ENCODE measurements at regions not wholly inside any gene's neighbourhood (a gene's known extent, or its start where the extent isn't known, plus 50 kb on each side); places are given as distances from the start of the nearest gene placed in this dataset.

DNA sequence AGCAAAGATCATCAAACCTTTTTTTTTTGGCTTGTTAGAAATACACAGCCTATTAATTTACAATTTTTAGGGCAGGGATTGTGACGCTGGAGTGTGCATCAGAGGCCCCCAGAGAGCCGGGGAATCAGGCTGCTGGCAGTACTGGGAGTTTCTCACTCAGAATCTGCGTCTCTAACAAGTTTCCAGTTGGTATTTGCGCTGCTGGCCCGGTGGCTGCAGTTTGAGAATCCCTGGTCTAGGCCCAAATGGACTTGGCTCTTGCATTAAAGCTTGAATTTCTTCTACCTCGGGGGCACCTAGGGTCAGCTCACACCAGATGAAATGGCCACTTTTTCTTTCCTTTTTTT is 150.9 kb upstream of the CIBAR2 start (continued):
- TF ChIP-seq ZNF780A (CRISPR knock-in tag; IDR thresholded peaks at IDR 0.05) (no peak), WIZ (CRISPR knock-in tag; IDR thresholded peaks at IDR 0.05) (no peak), YEATS4 (CRISPR knock-in tag; IDR thresholded peaks at IDR 0.05; ENCODE audit: borderline replicate concordance) (no peak), HNRNPH1 (optimal IDR thresholded peaks at IDR 0.05; ENCODE audit: low read depth, low read length) (no peak), IRF2 (CRISPR knock-in tag; IDR thresholded peaks at IDR 0.05) (no peak)

DNA sequence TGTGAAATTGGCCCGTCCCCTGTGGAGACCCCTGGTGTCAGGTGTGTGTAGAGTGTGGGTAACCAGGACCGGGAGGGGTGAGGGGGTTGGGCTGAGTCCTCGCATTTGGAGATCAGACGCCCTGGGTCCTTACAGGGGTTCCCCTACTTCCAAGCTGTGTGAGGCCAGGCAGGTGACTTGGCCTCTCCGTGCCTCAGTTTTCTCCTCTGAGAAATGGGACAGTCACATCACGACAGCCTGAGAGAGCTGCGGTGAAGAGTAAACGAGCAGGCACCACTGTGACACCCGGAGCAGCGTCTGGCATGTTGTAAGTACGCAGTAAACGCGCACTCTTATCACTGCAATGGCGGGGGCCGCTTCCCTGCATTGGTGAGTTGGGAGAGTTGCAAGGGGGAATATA is 152.5 kb upstream of the CIBAR2 start:
- intact Hi-C loops (cut with micrococcal nuclease; ENCODE audit: unreplicated experiment) = no loop called here
- Histone ChIP-seq H3K4me3 (replicated peaks in 1 of 3; ENCODE audit: insufficient read depth in 1 of 3, low read depth in 2 of 3, low read length in 3 of 3) (no peak overlapping the region), H3K4me2 (ENCODE audit: low read depth, low read length) (no peak overlapping the region), H3K36me3 (replicated peaks in 1 of 2; ENCODE audit: control insufficient read depth in 1 of 2, insufficient read depth in 2 of 2, low read length in 2 of 2) (no peaks in the 10 kb centered on the region), H3K9me3 (ENCODE audit: low read length) (no peaks in the 10 kb centered on the region), H4K20me1 (ENCODE audit: insufficient read depth, low read length) (peaks cover 6% of the 10 kb centered on the region; the same call in 1 of the 2 replicates), H3K27me3 (ENCODE audit: control insufficient read depth in 1 of 2, insufficient read depth in 2 of 2, low read length in 2 of 2) (peaks cover 0 to 4% of the 10 kb centered on the region in 2 experiments; a peak in 1 of 5 replicates), H3K27ac (ENCODE audit: extremely low read length, insufficient read depth, low read length) (no peak overlapping the region), H3K4me1 (ENCODE audit: insufficient read depth, low read length) (no peaks in the 10 kb centered on the region), H3K79me2 (ENCODE audit: insufficient read depth, low read length) (no peaks in the 10 kb centered on the region), H3K9ac (ENCODE audit: insufficient read depth, low read depth, low read length) (no peak overlapping the region), H2AFZ (ENCODE audit: low read length) (no peak overlapping the region)
- POLR2A ChIA-PET = no interaction called here
- 89% methylated on average over 12 of the region's 15 CpGs for WGBS (ENCODE audit: low lambda C conversion rate)
- CTCF ChIA-PET (ENCODE audit: low intra/inter-chr PET ratio, low total read pairs) = no interaction called here
- no peak for ATAC-seq
- FAIRE-seq = no peak
- in situ Hi-C loops (cut with HindIII; ENCODE audit: extremely low pct_ligation_motif_present, low pct_unique_long_range_greater_than_20kb) = no loop called here
- DNase-seq (ENCODE audit: low spot score) = no peak
- BruUV-seq (replicated peaks) = no TSS peak
- TF ChIP-seq, protein P1, sequence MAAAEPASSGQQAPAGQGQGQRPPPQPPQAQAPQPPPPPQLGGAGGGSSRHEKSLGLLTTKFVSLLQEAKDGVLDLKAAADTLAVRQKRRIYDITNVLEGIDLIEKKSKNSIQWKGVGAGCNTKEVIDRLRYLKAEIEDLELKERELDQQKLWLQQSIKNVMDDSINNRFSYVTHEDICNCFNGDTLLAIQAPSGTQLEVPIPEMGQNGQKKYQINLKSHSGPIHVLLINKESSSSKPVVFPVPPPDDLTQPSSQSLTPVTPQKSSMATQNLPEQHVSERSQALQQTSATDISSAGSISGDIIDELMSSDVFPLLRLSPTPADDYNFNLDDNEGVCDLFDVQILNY (CRISPR knock-in tag; conservative IDR thresholded peaks at IDR 0.05) = no peak
- TF ChIP-seq, protein P2, sequence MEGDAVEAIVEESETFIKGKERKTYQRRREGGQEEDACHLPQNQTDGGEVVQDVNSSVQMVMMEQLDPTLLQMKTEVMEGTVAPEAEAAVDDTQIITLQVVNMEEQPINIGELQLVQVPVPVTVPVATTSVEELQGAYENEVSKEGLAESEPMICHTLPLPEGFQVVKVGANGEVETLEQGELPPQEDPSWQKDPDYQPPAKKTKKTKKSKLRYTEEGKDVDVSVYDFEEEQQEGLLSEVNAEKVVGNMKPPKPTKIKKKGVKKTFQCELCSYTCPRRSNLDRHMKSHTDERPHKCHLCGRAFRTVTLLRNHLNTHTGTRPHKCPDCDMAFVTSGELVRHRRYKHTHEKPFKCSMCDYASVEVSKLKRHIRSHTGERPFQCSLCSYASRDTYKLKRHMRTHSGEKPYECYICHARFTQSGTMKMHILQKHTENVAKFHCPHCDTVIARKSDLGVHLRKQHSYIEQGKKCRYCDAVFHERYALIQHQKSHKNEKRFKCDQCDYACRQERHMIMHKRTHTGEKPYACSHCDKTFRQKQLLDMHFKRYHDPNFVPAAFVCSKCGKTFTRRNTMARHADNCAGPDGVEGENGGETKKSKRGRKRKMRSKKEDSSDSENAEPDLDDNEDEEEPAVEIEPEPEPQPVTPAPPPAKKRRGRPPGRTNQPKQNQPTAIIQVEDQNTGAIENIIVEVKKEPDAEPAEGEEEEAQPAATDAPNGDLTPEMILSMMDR (CRISPR knock-in tag; IDR thresholded peaks at IDR 0.05) = 0 out of 2 replicates have a peak, but pooled peaks have one; percentile 12
- TF ChIP-seq ZNF629 (CRISPR knock-in tag; conservative IDR thresholded peaks at IDR 0.05) (peak; percentile 83), ZMYM3 (CRISPR knock-in tag; IDR thresholded peaks at IDR 0.05) (peak; percentile 56; the same call in 1 of the 2 replicates)
